Rectal smooth muscle tissue (tissue), 1 donor: ENCODE measurements at regions not wholly inside any gene's neighbourhood (a gene's known extent, or its start where the extent isn't known, plus 50 kb on each side); places are given as distances from the start of the nearest gene placed in this dataset.

Experiments used
- H3K27ac ChIP-seq: one replicate; pipeline ENCODE4 v1.7.0; 2013; ENCODE audit warnings: low read depth, low read length, inconsistent platforms
- H3K27me3 ChIP-seq: one replicate; pipeline ENCODE4 v1.7.0; 2013; ENCODE audit warnings: low read length; ENCODE audit not compliant: control insufficient read depth, insufficient read depth
- H3K36me3 ChIP-seq: one replicate; pipeline ENCODE4 v1.7.0; 2013; ENCODE audit warnings: low read length; ENCODE audit not compliant: control insufficient read depth, insufficient read depth
- H3K4me1 ChIP-seq: one replicate; pipeline ENCODE4 v1.7.0; 2013; ENCODE audit warnings: low read length; ENCODE audit not compliant: control insufficient read depth, insufficient read depth
- H3K4me3 ChIP-seq: one replicate; pipeline ENCODE4 v1.7.0; 2013; ENCODE audit warnings: low read length
- H3K9ac ChIP-seq: one replicate; pipeline ENCODE4 v1.7.0; 2013; ENCODE audit warnings: low read length

GRCh38 chr18:39419315-39419714 lies 1853.7 kb upstream of the CELF4 start:
- no peak overlapping the region for H3K4me3 ChIP-seq
- no peaks in the 10 kb centered on the region for H3K27me3 ChIP-seq
- H3K9ac ChIP-seq: no peak overlapping the region
- no peaks in the 10 kb centered on the region for H3K4me1 ChIP-seq
- H3K27ac ChIP-seq: no peak overlapping the region
- no peaks in the 10 kb centered on the region for H3K36me3 ChIP-seq

- no peak overlapping the region for H3K4me3 ChIP-seq
- no peaks in the 10 kb centered on the region for H3K27me3 ChIP-seq
- no peaks in the 10 kb centered on the region for H3K36me3 ChIP-seq
- no peak overlapping the region for H3K9ac ChIP-seq
- no peaks in the 10 kb centered on the region for H3K4me1 ChIP-seq
- no peak overlapping the region for H3K27ac ChIP-seq
Observed at GRCh38 chr18:39415471-39415870, 1849.9 kb upstream of the CELF4 start.

- Histone ChIP-seq H3K4me3 (no peak overlapping the region), H3K27me3 (no peaks in the 10 kb centered on the region), H3K9ac (no peak overlapping the region), H3K36me3 (no peaks in the 10 kb centered on the region), H3K4me1 (no peaks in the 10 kb centered on the region), H3K27ac (no peak overlapping the region)
Observed at GRCh38 chr18:39414009-39414700, 1848.6 kb upstream of the CELF4 start.

- no peak overlapping the region for H3K27ac ChIP-seq
- no peaks in the 10 kb centered on the region for H3K4me1 ChIP-seq
- no peak overlapping the region for H3K9ac ChIP-seq
- no peaks in the 10 kb centered on the region for H3K27me3 ChIP-seq
- H3K4me3 ChIP-seq: no peak overlapping the region
- no peaks in the 10 kb centered on the region for H3K36me3 ChIP-seq
Observed at GRCh38 chr18:39406941-39407340, 1841.3 kb upstream of the CELF4 start.

- no peaks in the 10 kb centered on the region for H3K27me3 ChIP-seq
- no peak overlapping the region for H3K27ac ChIP-seq
- H3K36me3 ChIP-seq: no peaks in the 10 kb centered on the region
- H3K9ac ChIP-seq: no peak overlapping the region
- no peaks in the 10 kb centered on the region for H3K4me1 ChIP-seq
- no peak overlapping the region for H3K4me3 ChIP-seq
Observed at GRCh38 chr18:39403121-39403520, 1837.5 kb upstream of the CELF4 start.

- Histone ChIP-seq H3K4me3 (no peak overlapping the region), H3K36me3 (no peaks in the 10 kb centered on the region), H3K9ac (no peak overlapping the region), H3K4me1 (no peaks in the 10 kb centered on the region), H3K27ac (no peak overlapping the region), H3K27me3 (no peaks in the 10 kb centered on the region)
Observed at GRCh38 chr18:39399662-39400061, 1834.1 kb upstream of the CELF4 start.

- H3K27ac ChIP-seq: no peak overlapping the region
- no peaks in the 10 kb centered on the region for H3K4me1 ChIP-seq
- H3K27me3 ChIP-seq: no peaks in the 10 kb centered on the region
- H3K36me3 ChIP-seq: no peaks in the 10 kb centered on the region
- H3K4me3 ChIP-seq: no peak overlapping the region
- no peak overlapping the region for H3K9ac ChIP-seq
Observed at GRCh38 chr18:39396168-39396567, 1830.6 kb upstream of the CELF4 start.

- H3K4me3 ChIP-seq: no peak overlapping the region
- no peak overlapping the region for H3K9ac ChIP-seq
- H3K27ac ChIP-seq: no peak overlapping the region
- no peaks in the 10 kb centered on the region for H3K36me3 ChIP-seq
- no peaks in the 10 kb centered on the region for H3K27me3 ChIP-seq
- H3K4me1 ChIP-seq: no peaks in the 10 kb centered on the region
Observed at GRCh38 chr18:39389800-39390379, 1824.3 kb upstream of the CELF4 start.

- H3K36me3 ChIP-seq: no peaks in the 10 kb centered on the region
- H3K4me3 ChIP-seq: no peak overlapping the region
- no peaks in the 10 kb centered on the region for H3K27me3 ChIP-seq
- H3K9ac ChIP-seq: no peak overlapping the region
- H3K4me1 ChIP-seq: no peaks in the 10 kb centered on the region
- H3K27ac ChIP-seq: no peak overlapping the region
Observed at GRCh38 chr18:39380866-39381265, 1815.3 kb upstream of the CELF4 start.

- Histone ChIP-seq H3K27ac (no peak overlapping the region), H3K4me1 (no peaks in the 10 kb centered on the region), H3K36me3 (no peaks in the 10 kb centered on the region), H3K4me3 (no peak overlapping the region), H3K27me3 (no peaks in the 10 kb centered on the region), H3K9ac (no peak overlapping the region)
Observed at GRCh38 chr18:39380186-39380725, 1814.7 kb upstream of the CELF4 start.

GRCh38 chr18:39375066-39375465 lies 1809.5 kb upstream of the CELF4 start:
- no peaks in the 10 kb centered on the region for H3K4me1 ChIP-seq
- no peak overlapping the region for H3K27ac ChIP-seq
- no peaks in the 10 kb centered on the region for H3K36me3 ChIP-seq
- no peak overlapping the region for H3K4me3 ChIP-seq
- H3K9ac ChIP-seq: no peak overlapping the region
- H3K27me3 ChIP-seq: no peaks in the 10 kb centered on the region

- Histone ChIP-seq H3K27ac (no peak overlapping the region), H3K27me3 (no peaks in the 10 kb centered on the region), H3K9ac (no peak overlapping the region), H3K36me3 (no peaks in the 10 kb centered on the region), H3K4me3 (no peak overlapping the region), H3K4me1 (no peaks in the 10 kb centered on the region)
Observed at GRCh38 chr18:39371996-39372395, 1806.4 kb upstream of the CELF4 start.

GRCh38 chr18:39366656-39367055 lies 1801.1 kb upstream of the CELF4 start:
- H3K4me3 ChIP-seq: no peak overlapping the region
- no peak overlapping the region for H3K9ac ChIP-seq
- H3K4me1 ChIP-seq: no peaks in the 10 kb centered on the region
- H3K27ac ChIP-seq: no peak overlapping the region
- no peaks in the 10 kb centered on the region for H3K36me3 ChIP-seq
- H3K27me3 ChIP-seq: no peaks in the 10 kb centered on the region
